ENCODE measurements at regions not wholly inside any gene's neighbourhood (a gene's known extent, or its start where the extent isn't known, plus 50 kb on each side); places are given as distances from the start of the nearest gene placed in this dataset.

- no peak for DNase-seq
Measured at GRCh38 chrX:134173541-134174272, 63.3 kb upstream of the CCDC160 start.

- DNase-seq = no peak
Measured at GRCh38 chrX:134174273-134174660, 62.7 kb upstream of the CCDC160 start.

- no peak for DNase-seq
Measured at GRCh38 chrX:134174859-134175258, 62.1 kb upstream of the CCDC160 start.

- DNase-seq = no peak
Measured at GRCh38 chrX:134177527-134177926, 59.5 kb upstream of the CCDC160 start.

DNA sequence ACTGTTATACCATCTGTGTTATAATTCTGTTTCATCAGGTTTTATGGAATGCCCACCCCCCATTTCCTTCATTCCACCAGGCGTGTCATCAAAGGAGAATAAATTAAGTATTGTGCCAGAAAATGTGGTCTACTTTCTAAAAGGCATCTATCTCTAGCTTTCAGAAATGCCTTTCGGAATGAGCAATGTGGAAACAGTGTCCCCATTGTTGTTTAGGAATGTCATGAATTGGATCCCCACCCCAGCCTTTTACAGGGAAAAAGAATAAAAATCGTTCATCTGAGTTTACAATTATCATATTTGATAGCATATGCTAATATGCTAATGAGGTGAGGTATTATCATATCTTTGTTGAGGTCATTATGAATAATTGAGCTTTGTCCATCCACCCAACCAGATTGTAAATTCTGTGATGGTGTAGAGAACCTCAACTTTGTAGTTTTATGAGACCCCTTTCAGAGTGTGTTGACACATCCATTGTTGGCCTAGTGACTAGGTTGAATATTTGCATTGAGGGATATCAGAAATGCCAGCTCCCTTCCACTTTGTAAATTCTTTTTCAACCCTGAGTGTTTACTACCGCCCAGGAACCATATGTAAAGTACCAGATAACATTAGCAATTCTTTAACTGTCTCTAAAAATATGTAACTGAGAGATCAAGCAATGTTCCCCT, 56.2 kb upstream of the CCDC160 start:
- DNase-seq = no peak

DNA sequence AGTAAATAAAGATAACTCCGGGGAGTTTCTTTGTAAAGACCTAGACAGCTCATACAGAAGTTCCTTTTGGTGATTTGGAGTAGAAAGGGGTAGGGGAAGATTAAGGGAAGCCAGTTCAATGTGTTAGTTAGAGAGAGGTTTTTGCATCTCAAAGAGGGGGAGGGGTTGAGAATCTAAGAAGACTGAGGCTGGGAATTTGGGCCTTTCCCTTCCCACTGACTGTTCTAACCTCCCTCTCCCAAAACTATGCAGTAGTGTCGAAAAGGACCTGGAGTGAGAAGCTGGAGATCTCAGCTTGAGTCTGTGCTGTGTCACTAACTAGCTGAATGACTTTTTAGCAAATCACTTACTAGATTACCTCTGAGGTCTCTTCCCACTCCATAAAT, 55.7 kb upstream of the CCDC160 start:
- no peak for DNase-seq

- DNase-seq = no peak
Measured at GRCh38 chrX:134183665-134184064, 53.3 kb upstream of the CCDC160 start.

DNA sequence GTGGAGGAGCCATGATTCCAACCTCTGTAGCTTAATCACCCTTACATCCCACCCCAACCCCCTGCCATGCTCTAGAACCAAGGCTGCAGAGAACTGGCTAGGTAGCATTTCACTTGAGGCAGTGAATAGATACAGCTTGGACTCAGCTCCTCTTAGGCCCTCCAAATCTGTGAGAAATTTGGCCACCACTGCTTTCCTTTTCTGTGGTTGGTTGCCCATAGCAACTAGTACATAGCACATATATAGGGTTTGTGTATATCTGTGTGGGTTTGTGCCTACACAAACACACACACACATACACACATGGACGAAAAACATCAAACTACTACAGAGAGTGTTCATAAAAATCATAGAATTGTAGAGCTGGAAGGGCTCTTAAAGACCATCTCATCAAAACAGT, 52.0 kb upstream of the CCDC160 start:
- no peak for DNase-seq

DNA sequence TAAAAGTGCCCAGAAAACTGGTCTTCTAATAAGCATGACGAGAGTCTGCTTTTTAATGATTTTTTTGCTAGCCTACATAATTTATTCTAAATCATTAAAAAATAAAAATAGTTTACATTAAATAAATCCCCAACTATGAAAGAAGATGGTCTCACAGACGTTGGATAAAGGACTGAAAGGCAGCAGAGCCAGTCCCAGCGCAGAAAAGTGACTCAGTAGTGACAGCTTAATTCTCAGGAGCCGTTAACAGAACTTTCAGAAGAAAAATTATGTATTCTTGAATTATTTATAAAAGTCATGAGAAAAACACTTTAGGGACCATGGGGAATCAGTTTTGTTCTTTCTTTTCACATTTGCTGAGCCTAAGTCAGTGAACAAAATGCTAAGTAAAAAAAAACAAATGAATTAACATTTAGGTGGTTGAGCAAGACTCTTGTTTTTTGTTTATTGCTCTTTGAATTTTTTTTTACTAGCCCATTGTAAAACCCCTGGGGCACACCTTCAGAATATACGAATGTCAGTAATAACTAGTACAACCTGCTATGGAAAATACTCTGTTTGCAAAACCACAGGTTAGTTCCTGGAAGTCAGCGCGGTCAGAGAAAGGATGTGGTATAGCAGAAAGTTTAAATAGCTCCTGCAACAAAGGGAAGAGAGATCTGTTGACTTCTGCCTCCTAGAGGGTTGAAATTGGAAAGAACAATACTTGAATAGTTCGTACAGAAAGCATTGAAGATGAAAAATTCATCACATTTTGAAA, 50.4 kb upstream of the CCDC160 start:
- no peak for DNase-seq
